ENCODE measurements at regions not wholly inside any gene's neighbourhood (a gene's known extent, or its start where the extent isn't known, plus 50 kb on each side); places are given as distances from the start of the nearest gene placed in this dataset.
A peak's percentile ranks its signal among the peaks of the same experiment; 100 is the strongest.
"Not testable (repeated sequence)": the region's sequence is repeated elsewhere in the genome, so short reads cannot be mapped to it uniquely, and the experiment has no call there.

DNA sequence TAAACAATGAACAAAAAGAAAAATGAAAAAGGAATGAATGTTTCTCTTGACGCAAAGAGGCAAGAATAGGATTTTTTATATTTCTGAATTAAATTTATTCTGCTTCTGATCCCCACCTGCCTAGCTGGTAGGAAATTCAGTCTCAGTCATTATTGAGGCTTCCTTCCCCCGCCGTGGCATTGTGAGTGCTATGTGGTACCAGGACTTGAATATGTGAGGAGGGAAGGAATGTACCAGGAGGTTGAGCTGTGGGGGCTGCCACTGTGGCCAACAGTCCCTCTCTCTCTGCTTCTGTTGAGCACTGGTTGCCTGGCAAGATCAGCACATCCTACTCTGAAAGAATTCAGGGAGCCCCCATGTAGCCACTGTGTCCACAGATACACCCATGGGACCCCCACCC, 368.1 kb upstream of the JARID2 start:
- TF ChIP-seq JUND (IDR thresholded peaks at IDR 0.05; ENCODE audit: low read depth): no peak
- in situ Hi-C loops (cut with HindIII; ENCODE audit: low pct_unique_long_range_greater_than_20kb, low sequenced_read_pairs): no loop called here
- DNase-seq (ENCODE audit: low read depth in 1 of 2, low spot score in 1 of 2): no peak

GRCh38 chr6:14880052-14880451, 365.8 kb upstream of the JARID2 start:
- DNase-seq (ENCODE audit: low read depth in 1 of 2, low spot score in 1 of 2): peak; percentile 13 to 48
- in situ Hi-C loops (cut with HindIII; ENCODE audit: low pct_unique_long_range_greater_than_20kb, low sequenced_read_pairs): no loop called here

GRCh38 chr6:14880677-14881076, 365.2 kb upstream of the JARID2 start:
- no peak for DNase-seq (ENCODE audit: low read depth in 1 of 2, low spot score in 1 of 2)
- in situ Hi-C loops (cut with HindIII; ENCODE audit: low pct_unique_long_range_greater_than_20kb, low sequenced_read_pairs): no loop called here
- no peak for TF ChIP-seq JUND (IDR thresholded peaks at IDR 0.05; ENCODE audit: low read depth)

More at GRCh38 chr6:14880052-14880451, 365.8 kb upstream of the JARID2 start:
- no peak for TF ChIP-seq JUND (IDR thresholded peaks at IDR 0.05; ENCODE audit: low read depth)

DNA sequence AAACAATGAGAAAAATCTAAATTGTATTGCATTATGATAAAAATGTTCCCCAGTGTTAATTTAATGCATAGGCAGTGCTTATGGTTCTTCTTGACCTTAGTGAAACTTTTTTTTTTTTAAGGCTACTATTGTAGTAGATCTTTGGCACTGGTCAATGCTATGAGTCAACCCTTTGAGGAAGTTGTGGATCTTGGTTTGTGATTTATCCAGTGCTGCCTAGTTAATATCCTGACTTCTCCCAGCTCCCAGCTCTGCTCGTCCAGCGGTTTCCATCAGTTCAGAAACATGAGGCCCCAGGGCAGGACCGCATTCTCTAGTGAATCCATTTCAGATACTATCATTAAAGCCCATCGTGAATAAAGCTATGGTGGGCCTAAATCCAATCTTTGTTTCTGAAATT, 364.5 kb upstream of the JARID2 start:
- no peak for TF ChIP-seq JUND (IDR thresholded peaks at IDR 0.05; ENCODE audit: low read depth)
- in situ Hi-C loops (cut with HindIII; ENCODE audit: low pct_unique_long_range_greater_than_20kb, low sequenced_read_pairs): no loop called here
- no peak for DNase-seq (ENCODE audit: low read depth in 1 of 2, low spot score in 1 of 2)

DNA sequence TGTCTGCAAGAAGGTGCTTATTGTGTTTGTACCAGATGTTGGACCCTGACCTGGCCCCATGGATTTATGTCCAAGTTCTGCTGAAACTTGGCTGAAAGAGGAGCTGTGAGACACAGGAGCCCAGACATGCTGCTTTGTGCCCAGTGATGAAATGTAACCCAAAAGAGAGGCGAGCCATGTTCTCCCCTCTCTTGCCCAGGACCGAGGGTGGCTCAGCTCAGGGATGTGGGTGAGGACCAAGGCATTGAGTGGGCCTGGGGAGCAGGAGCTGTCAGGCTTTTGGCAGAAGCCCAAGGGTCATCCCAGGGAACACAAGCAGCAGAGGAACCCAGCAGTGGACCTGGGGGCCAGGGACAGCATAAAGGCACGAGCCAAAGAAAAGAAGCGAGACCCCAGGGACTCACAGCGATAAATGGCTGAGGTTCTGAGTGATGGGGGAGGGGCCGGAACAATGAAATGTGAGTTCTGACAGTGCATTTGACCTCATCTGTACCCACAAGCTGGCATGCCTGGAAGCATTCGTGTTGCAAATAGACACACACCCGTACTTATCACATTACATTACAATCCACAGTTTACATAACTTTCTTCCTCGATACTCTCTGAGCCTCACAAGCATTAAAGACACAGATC, 363.4 kb upstream of the JARID2 start:
- in situ Hi-C loops (cut with HindIII; ENCODE audit: low pct_unique_long_range_greater_than_20kb, low sequenced_read_pairs): no loop called here
- DNase-seq (ENCODE audit: low read depth in 1 of 2, low spot score in 1 of 2): no peak
- TF ChIP-seq JUND (IDR thresholded peaks at IDR 0.05; ENCODE audit: low read depth): no peak

- TF ChIP-seq JUND (IDR thresholded peaks at IDR 0.05; ENCODE audit: low read depth): no peak
- peak in 1 of 2 experiments; percentile 19 for DNase-seq (ENCODE audit: low read depth in 1 of 2, low spot score in 1 of 2)
- in situ Hi-C loops (cut with HindIII; ENCODE audit: low pct_unique_long_range_greater_than_20kb, low sequenced_read_pairs): no loop called here
Observed at GRCh38 chr6:14883921-14884320, 361.9 kb upstream of the JARID2 start.

GRCh38 chr6:14885498-14885897, 360.4 kb upstream of the JARID2 start:
- DNase-seq (ENCODE audit: low read depth in 1 of 2, low spot score in 1 of 2): no peak
- TF ChIP-seq JUND (IDR thresholded peaks at IDR 0.05; ENCODE audit: low read depth): no peak
- in situ Hi-C loops (cut with HindIII; ENCODE audit: low pct_unique_long_range_greater_than_20kb, low sequenced_read_pairs): no loop called here

DNA sequence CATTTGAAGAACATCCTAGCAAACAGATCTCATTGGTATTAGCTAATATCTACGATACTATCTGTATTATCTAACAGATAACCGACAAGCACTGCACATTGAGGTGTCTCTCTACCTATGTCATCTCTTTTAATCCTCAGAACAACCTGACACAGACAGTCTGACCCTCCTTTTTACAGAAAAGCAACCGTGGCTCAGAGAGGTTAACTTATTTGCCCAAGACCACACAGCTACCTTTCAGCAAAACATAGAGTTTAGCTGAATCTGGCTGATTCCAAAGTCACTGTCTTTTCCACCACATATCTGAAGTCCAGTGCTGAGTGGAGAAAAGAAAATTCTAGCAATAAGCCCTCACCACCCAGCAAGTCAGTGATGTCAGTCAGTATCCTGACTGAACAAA, 358.7 kb upstream of the JARID2 start:
- in situ Hi-C loops (cut with HindIII; ENCODE audit: low pct_unique_long_range_greater_than_20kb, low sequenced_read_pairs): no loop called here
- DNase-seq (ENCODE audit: low read depth in 1 of 2, low spot score in 1 of 2): no peak
- TF ChIP-seq JUND (IDR thresholded peaks at IDR 0.05; ENCODE audit: low read depth): no peak

DNA sequence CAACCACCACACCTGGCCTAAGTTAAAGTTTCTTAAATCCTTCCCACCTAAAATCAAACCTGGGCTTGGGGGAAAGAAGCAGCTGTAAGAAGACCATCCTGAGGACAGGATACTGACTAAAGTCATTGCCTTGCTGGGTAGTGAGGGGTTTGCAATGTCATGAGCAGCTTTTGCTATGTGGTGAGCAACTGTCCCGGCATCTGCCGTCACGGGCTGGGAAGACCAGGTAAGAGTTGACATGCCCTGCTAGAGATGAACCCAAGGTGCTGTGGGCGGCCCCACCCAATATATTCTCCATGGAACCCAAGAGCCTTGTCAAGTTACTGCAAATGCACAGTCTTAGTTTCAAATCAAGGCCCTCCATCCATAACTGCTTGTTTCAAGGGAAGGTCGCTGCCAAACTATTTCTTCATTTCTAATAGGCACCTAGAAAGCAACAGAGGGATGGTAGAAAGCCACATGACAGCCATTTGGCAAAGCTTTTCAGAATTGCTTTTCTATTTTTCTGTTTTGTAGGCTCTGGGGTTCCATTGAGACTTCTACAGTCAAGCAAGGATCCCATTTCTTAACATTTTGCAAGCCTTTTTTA, 357.8 kb upstream of the JARID2 start:
- in situ Hi-C loops (cut with HindIII; ENCODE audit: low pct_unique_long_range_greater_than_20kb, low sequenced_read_pairs): no loop called here
- no peak for TF ChIP-seq JUND (IDR thresholded peaks at IDR 0.05; ENCODE audit: low read depth)
- DNase-seq (ENCODE audit: low read depth in 1 of 2, low spot score in 1 of 2): no peak

DNA sequence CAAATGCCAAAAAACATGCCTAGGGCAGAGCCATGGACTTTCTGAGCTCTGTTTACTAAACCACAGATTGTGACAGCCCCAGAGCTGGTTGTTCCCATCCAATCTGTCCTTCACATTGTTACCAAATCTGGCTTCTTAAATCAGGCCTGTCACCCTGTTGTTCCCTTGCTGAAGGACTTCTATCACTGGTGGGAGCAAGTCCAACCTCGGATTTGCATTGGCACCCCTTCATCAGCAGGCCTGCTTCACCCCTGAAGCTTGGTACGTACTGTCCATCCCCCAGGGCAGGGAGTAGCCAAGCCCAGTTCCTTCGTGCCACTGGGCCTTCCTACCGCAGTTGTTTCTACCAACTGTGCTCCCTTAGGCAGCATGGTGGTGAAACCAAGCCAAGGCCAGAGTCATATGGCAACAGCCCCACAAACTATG, 357.3 kb upstream of the JARID2 start:
- no peak for TF ChIP-seq JUND (IDR thresholded peaks at IDR 0.05; ENCODE audit: low read depth)
- in situ Hi-C loops (cut with HindIII; ENCODE audit: low pct_unique_long_range_greater_than_20kb, low sequenced_read_pairs): no loop called here
- no peak for DNase-seq (ENCODE audit: low read depth in 1 of 2, low spot score in 1 of 2)

DNA sequence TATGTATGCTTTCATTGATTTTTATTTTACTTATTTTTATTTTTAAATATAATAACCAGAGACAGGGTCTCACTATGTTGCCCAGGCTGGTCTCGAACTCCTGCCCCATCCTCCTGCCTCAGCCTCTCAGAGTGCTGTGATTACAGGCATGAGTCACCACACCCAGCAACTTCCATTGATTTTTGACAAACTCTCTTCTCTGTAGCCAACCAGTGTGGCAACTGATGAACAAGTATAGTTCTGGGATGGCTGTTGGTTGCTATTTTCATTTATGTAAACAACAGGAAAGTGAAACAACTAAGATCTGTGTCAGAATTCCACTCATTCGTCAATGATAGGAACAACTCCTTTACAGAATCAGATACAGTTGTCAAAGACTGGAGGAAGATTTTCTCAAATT, 356.7 kb upstream of the JARID2 start:
- in situ Hi-C loops (cut with HindIII; ENCODE audit: low pct_unique_long_range_greater_than_20kb, low sequenced_read_pairs): no loop called here
- DNase-seq (ENCODE audit: low read depth in 1 of 2, low spot score in 1 of 2): peak in 1 of 2 experiments; percentile 30
- no peak for TF ChIP-seq JUND (IDR thresholded peaks at IDR 0.05; ENCODE audit: low read depth)

- DNase-seq (ENCODE audit: low read depth in 1 of 2, low spot score in 1 of 2): no peak
- in situ Hi-C loops (cut with HindIII; ENCODE audit: low pct_unique_long_range_greater_than_20kb, low sequenced_read_pairs): no loop called here
- no peak for TF ChIP-seq JUND (IDR thresholded peaks at IDR 0.05; ENCODE audit: low read depth)
Observed at GRCh38 chr6:14889611-14890593, 356.0 kb upstream of the JARID2 start.

- DNase-seq (ENCODE audit: low read depth in 1 of 2, low spot score in 1 of 2); in situ Hi-C loops (cut with HindIII; ENCODE audit: low pct_unique_long_range_greater_than_20kb, low sequenced_read_pairs): not testable (repeated sequence)
Observed at GRCh38 chr6:14891820-14892375, 354.0 kb upstream of the JARID2 start.
